ENCODE measurements at regions not wholly inside any gene's neighbourhood (a gene's known extent, or its start where the extent isn't known, plus 50 kb on each side); places are given as distances from the start of the nearest gene placed in this dataset.

DNA sequence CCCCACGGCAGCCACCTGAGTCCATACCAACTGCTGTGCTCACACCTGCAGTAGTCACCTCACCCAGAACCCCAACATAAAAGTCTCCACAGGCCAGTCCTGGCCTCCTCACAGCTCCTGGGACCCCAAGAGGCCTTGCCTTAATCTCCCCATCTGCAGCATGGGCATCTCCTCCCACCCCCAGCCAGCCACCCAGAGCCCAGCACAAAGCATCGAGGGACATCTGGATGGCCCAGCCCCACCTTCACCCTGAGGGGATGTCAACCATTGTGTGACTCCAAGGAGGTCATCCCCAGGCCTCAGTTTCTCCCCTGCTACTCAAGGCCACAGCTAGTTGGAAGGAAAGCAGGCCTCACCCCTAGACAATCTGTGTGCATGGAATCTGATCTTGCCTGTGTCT is 1775.3 kb downstream of the TP53TG3F start (continued):
- TF ChIP-seq, protein P1, sequence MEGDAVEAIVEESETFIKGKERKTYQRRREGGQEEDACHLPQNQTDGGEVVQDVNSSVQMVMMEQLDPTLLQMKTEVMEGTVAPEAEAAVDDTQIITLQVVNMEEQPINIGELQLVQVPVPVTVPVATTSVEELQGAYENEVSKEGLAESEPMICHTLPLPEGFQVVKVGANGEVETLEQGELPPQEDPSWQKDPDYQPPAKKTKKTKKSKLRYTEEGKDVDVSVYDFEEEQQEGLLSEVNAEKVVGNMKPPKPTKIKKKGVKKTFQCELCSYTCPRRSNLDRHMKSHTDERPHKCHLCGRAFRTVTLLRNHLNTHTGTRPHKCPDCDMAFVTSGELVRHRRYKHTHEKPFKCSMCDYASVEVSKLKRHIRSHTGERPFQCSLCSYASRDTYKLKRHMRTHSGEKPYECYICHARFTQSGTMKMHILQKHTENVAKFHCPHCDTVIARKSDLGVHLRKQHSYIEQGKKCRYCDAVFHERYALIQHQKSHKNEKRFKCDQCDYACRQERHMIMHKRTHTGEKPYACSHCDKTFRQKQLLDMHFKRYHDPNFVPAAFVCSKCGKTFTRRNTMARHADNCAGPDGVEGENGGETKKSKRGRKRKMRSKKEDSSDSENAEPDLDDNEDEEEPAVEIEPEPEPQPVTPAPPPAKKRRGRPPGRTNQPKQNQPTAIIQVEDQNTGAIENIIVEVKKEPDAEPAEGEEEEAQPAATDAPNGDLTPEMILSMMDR (IDR thresholded peaks at IDR 0.05 in 2 of 3, conservative IDR thresholded peaks at IDR 0.05 in 1 of 3; ENCODE audit: borderline replicate concordance in 1 of 3, insufficient read depth in 1 of 3, low read depth in 2 of 3, low read length in 2 of 3): no peak
- TF ChIP-seq RAD21 (IDR thresholded peaks at IDR 0.05; ENCODE audit: low read depth) (no peak), EGR1 (IDR thresholded peaks at IDR 0.05; ENCODE audit: low read depth) (no peak), FOSL1 (IDR thresholded peaks at IDR 0.05; ENCODE audit: low read depth) (no peak)

DNA sequence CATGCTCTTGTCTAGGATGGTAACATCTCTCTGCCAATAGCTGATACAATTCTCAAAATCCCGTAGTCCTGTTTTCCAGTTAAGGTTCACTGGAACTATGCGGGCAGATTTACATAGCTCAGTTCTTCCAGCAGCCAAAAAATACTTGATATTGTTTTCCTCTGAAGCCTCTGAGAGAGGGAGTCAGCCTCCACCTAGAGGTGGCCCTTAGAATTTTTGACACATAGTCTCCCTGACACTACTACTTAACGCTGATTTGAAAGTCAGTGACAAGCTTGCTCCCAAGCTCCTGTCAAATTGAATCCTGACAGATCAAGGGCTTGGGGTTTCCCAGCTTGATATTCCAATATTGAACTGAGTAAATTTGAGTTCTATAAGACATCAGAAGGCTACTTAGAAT is 1780.1 kb downstream of the TP53TG3F start:
- Histone ChIP-seq H3K36me3 (ENCODE audit: control insufficient read depth in 1 of 2, insufficient read depth in 2 of 2, low read length in 2 of 2) (no peaks in the 10 kb centered on the region), H3K27ac (ENCODE audit: low read depth, low read length) (no peak overlapping the region), H3K79me2 (ENCODE audit: insufficient read depth, low read length) (no peaks in the 10 kb centered on the region), H3K9me3 (ENCODE audit: control insufficient read depth in 1 of 2, insufficient read depth in 1 of 2, low read depth in 1 of 2, low read length in 2 of 2) (peaks cover 3 to 29% of the 10 kb centered on the region in 2 experiments; a peak in 2 of 4 replicates), H3K27me3 (ENCODE audit: insufficient read depth, low read length) (no peaks in the 10 kb centered on the region), H3K9me2 (ENCODE audit: insufficient read depth) (no peaks in the 10 kb centered on the region), H3K4me2 (ENCODE audit: low read length) (no peak overlapping the region), H3K4me3 (replicated peaks in 1 of 2; ENCODE audit: low read depth in 1 of 2, low read length in 2 of 2) (no peak overlapping the region), H3K9ac (ENCODE audit: low read length) (no peak overlapping the region), H3K4me1 (ENCODE audit: control insufficient read depth in 1 of 2, insufficient read depth in 2 of 2, low read length in 2 of 2) (no peaks in the 10 kb centered on the region), H4K20me1 (ENCODE audit: insufficient read depth) (no peaks in the 10 kb centered on the region), H2AFZ (ENCODE audit: low read depth, low read length, poor library complexity, severe bottlenecking) (no peak overlapping the region)
- ChIA-PET POLR2A (no interaction called here), CTCF (no interaction called here), RAD21 (ENCODE audit: low non-redundant PET in 1 of 2, low total read pairs in 2 of 2, uncharacterized antibody in 2 of 2, unreplicated experiment in 2 of 2) (no interaction called here)
- no TSS peak for BruUV-seq (replicated peaks)
- DNase-seq (ENCODE audit: low read depth, low spot score) (no peak), ATAC-seq (no peak)
- intact Hi-C loops (cut with micrococcal nuclease): no loop called here
- TF ChIP-seq JUND (IDR thresholded peaks at IDR 0.05) (no peak), ZNF274 (IDR thresholded peaks at IDR 0.05; ENCODE audit: low read depth, low read length) (no peak), CBX3 (IDR thresholded peaks at IDR 0.05; ENCODE audit: low read depth) (no peak), POLR2AphosphoS5 (IDR thresholded peaks at IDR 0.05; ENCODE audit: low read depth, low read length) (no peak)
- TF ChIP-seq, protein P2, sequence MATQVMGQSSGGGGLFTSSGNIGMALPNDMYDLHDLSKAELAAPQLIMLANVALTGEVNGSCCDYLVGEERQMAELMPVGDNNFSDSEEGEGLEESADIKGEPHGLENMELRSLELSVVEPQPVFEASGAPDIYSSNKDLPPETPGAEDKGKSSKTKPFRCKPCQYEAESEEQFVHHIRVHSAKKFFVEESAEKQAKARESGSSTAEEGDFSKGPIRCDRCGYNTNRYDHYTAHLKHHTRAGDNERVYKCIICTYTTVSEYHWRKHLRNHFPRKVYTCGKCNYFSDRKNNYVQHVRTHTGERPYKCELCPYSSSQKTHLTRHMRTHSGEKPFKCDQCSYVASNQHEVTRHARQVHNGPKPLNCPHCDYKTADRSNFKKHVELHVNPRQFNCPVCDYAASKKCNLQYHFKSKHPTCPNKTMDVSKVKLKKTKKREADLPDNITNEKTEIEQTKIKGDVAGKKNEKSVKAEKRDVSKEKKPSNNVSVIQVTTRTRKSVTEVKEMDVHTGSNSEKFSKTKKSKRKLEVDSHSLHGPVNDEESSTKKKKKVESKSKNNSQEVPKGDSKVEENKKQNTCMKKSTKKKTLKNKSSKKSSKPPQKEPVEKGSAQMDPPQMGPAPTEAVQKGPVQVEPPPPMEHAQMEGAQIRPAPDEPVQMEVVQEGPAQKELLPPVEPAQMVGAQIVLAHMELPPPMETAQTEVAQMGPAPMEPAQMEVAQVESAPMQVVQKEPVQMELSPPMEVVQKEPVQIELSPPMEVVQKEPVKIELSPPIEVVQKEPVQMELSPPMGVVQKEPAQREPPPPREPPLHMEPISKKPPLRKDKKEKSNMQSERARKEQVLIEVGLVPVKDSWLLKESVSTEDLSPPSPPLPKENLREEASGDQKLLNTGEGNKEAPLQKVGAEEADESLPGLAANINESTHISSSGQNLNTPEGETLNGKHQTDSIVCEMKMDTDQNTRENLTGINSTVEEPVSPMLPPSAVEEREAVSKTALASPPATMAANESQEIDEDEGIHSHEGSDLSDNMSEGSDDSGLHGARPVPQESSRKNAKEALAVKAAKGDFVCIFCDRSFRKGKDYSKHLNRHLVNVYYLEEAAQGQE (IDR thresholded peaks at IDR 0.05; ENCODE audit: low read depth): no peak

Data from HCT116 (cell line).